Lower leg skin (tissue), 3 donors: ENCODE measurements at regions not wholly inside any gene's neighbourhood (a gene's known extent, or its start where the extent isn't known, plus 50 kb on each side); places are given as distances from the start of the nearest gene placed in this dataset.

Experiments
- CTCF ChIP-seq, 3 donors: fragments of 450-650 bp; IDR thresholded peaks; one replicate each; pipeline ENCODE4 v1.5.1; 2016; ENCODE audit warnings: antibody characterized with exemption in 3 of 3, mild to moderate bottlenecking in 3 of 3, moderate library complexity in 2 of 3
- POLR2A ChIP-seq, 2 donors: fragments of 450-650 bp; IDR thresholded peaks; one replicate each; pipeline ENCODE4 v1.6.1; 2016 to 2017; ENCODE audit warnings: antibody characterized with exemption in 2 of 2, mild to moderate bottlenecking in 1 of 2, moderate library complexity in 1 of 2

GRCh38 chr3:83251490-83251889 is 1490.0 kb upstream of the GBE1 start:
- no peak for TF ChIP-seq CTCF (IDR thresholded peaks at IDR 0.05)
- TF ChIP-seq POLR2A (IDR thresholded peaks at IDR 0.05) = no peak
